NCI-H774 (cell line): ENCODE measurements at regions not wholly inside any gene's neighbourhood (a gene's known extent, or its start where the extent isn't known, plus 50 kb on each side); places are given as distances from the start of the nearest gene placed in this dataset.
"Not testable (repeated sequence)": the region's sequence is repeated elsewhere in the genome, so short reads cannot be mapped to it uniquely, and the experiment has no call there.

Experiments used
- DNase-seq: peaks from one replicate; lab custom pipeline; 2025; lab: John Stamatoyannopoulos, UW

GRCh38 chr21:36207577-36208320 is 51.1 kb downstream of the DOP1B start:
- DNase-seq, result no peak

GRCh38 chr21:36208326-36209013 is 51.8 kb downstream of the DOP1B start:
- no peak for DNase-seq

GRCh38 chr21:36209626-36210171 is 53.1 kb downstream of the DOP1B start:
- peak; percentile 54 for DNase-seq

- DNase-seq, result no peak
Measured at GRCh38 chr21:36210779-36211659, 54.4 kb downstream of the DOP1B start.

GRCh38 chr21:36211660-36212512 is 55.3 kb downstream of the DOP1B start:
- DNase-seq, result no peak

DNA sequence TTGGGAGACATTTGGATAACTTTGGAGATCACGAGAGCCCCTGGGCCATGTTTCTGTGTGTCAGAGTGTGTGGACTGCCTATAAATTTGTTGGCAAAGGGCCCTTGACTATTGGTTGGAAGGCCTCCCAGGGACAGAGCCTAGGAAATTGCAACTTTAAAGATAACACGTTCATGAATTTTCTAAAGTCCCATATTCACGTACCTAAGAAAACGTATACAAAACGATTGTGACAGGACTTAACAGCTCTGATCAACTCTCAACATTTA is 55.8 kb downstream of the DOP1B start:
- no peak for DNase-seq

DNA sequence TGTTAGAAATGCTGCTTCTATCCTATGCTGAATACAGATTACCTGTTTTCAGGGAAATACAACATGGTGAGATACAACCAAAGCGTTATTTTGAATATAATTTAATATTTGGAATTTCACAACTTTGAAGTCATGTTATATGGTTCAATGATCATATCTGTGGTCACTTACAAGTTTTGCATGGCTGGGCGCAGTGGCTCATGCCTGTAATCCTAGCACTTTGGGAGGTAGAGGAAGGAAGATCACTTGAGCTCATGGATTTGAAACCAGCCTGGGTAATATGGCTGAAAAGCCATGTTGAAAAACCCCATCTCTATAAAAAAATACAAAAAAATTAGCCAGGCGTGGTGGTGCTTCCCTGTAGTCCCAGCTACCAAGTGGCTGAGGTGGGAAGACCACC is 57.9 kb downstream of the DOP1B start:
- DNase-seq, result no peak

GRCh38 chr21:36217743-36218142 is 61.1 kb downstream of the DOP1B start:
- DNase-seq, result no peak

DNA sequence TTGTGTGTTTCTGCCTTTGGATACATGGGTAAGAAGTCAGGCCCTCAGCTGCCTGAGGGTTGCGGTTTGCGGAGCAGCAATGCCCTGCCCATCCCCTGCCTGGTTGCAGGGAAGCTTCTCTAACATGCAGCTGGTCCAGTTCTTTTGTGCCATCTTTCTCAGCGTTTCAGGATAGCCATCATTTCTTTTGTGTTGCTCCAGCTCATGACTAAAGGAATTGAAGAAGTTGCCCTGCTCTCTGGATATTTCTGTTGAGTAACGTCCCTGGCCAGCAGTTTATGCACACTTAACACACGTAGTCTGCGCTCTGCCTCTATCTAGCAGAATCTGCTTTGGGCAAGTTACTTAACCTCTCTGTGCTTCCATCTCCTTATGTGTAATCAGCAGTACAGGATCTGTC is 62.1 kb downstream of the DOP1B start:
- no peak for DNase-seq

DNA sequence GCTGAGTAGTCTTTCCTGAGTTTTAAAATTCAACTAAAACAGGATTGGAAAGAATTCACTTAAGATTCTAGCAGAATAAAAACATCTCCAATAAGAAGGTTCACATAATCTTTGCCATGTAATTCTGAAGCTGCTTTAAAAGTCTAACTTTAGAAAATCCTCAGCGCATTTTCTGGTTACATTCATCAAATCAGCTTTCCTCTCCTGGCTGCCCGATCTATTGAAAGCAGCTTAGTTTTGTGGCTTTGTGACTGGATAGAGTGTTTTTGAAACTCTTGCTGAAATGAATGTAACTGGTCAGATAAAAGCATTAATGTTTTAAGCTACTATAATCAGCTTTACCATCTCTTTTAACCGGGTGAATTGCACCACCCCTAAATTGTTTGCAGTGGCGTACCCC is 66.8 kb downstream of the DOP1B start:
- no peak for DNase-seq

- no peak for DNase-seq
Measured at GRCh38 chr21:36229181-36229580, 72.6 kb downstream of the DOP1B start.

DNA sequence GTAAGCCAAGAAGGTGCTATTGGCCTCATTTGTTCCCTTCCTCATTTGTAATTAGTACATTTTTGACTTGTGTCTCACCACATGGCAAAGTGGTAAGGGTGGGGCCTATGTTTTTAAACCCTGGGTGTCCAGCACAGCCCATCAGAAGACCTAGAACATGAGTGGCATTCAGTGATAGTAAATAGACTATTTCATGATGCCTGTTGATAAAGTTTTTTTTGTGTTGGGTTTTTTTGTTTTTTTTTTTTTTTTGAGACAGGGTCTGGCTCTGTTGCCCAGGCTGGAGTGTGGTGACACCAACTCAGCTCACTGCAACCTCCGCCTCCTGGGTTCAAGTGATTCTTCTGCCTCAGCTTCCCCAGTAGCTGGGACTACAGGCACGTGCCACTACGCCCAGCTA is 74.8 kb downstream of the DOP1B start:
- DNase-seq, result not testable (repeated sequence)

GRCh38 chr21:36232641-36233040 is 76.0 kb downstream of the DOP1B start:
- no peak for DNase-seq

DNA sequence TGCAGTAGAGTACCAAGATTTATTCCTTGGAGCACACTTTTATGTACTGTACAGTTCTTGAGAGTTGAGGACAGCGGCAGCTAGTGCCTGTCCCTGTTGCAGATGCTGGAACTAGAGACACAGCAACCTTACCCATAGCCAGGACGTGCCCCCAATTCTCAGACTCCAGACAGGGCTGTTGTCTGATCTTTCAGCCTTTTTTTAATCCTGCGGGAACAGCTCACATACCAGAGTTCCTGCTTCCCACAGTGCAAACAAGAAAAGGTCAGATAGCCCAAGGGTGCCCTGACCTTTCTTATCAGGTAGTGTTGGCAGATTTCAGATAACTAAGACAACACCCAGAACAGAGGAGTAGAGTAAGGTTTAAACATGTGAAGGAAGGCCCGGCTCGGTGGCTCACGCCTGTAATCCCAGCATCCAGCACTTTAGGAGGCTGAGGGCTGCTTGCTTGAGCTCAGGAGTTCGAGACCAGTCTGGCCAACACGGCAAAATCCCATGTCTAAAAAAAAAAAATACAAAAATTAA is 78.5 kb downstream of the DOP1B start:
- DNase-seq, result no peak

GRCh38 chr21:36236052-36236730 is 79.6 kb downstream of the DOP1B start:
- DNase-seq, result no peak

DNA sequence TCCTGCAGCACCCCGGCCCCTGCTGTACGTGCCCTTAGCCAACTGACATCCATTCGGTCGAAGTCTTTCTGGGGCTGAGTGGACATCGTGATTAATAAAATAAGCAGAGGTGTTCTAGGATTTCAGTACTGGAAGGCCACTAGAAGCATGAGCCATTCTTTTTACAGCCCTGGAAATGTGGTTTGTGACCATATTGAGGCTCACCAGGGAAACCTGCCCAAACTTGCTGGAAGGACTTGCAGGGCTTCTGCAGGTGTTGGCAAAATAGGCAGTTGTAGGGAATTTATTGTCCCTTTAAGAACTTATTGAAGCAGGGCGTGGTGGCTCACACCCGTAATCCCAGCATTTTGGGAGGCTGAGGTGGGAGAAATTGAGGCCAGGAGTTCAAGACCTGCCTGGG is 80.8 kb downstream of the DOP1B start:
- DNase-seq, result no peak

GRCh38 chr21:36239585-36239984 is 80.4 kb upstream of the MORC3 start:
- no peak for DNase-seq

GRCh38 chr21:36241717-36242116 is 78.3 kb upstream of the MORC3 start:
- DNase-seq, result no peak

GRCh38 chr21:36245115-36245514 is 74.9 kb upstream of the MORC3 start:
- DNase-seq, result no peak

- DNase-seq, result no peak
Measured at GRCh38 chr21:36245649-36246048, 74.3 kb upstream of the MORC3 start.

DNA sequence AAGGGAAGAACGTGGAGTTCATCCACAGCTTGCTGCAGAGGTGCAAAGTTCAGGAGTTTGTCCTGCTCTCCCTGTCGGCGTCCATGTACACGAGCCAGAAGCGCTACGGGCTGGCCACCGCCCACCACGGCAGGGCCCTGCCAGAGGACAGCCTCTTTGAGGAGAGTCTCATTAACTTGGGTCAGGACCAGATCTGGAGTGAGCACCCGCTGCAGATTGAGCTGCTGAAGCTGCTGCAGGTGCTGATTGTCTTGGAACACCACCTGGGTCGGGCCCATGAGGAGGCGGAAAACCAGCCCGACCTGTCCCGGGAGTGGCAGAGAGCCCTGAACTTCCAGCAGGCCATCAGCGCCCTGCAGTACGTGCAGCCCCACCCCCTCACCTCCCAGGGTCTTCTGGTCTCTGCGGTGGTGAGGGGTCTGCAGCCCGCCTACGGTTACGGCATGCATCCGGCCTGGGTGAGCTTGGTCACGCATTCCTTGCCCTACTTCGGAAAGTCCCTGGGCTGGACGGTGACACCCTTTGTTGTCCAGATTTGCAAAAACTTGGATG is 73.8 kb upstream of the MORC3 start:
- DNase-seq, result no peak
